Activated gamma-delta T cell (primary cell): ENCODE measurements at regions not wholly inside any gene's neighbourhood (a gene's known extent, or its start where the extent isn't known, plus 50 kb on each side); places are given as distances from the start of the nearest gene placed in this dataset.
"Not testable (repeated sequence)": the region's sequence is repeated elsewhere in the genome, so short reads cannot be mapped to it uniquely, and the experiment has no call there.

Experiments used
- DNase-seq: peaks from one replicate; lab custom pipeline; 2025; lab: John Stamatoyannopoulos, UW

GRCh38 chr13:24995225-24995804 is 100.6 kb upstream of the PABPC3 start:
- DNase-seq, result no peak

- no peak for DNase-seq
Observed at GRCh38 chr13:24997367-24997967, 98.5 kb upstream of the PABPC3 start.

DNA sequence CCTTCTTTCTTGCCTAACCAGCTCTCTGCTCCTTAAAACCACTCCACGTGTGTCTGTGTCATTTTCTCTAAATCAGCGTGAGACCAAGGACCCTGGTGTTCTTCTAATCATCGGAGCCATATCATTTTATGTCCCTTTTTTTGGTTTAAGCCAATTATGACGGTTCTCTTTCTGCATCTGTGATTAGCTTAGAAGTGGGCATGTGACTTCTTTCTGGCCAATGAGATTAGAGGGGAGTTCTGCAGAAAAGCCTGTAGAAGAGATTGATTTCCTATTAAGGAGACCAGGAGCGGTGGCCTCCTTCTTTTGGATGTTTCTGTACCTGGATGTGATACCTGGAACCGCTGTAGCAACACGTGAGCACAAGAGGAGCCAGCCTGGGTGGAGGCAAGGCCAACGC is 97.5 kb upstream of the PABPC3 start:
- DNase-seq, result no peak

DNA sequence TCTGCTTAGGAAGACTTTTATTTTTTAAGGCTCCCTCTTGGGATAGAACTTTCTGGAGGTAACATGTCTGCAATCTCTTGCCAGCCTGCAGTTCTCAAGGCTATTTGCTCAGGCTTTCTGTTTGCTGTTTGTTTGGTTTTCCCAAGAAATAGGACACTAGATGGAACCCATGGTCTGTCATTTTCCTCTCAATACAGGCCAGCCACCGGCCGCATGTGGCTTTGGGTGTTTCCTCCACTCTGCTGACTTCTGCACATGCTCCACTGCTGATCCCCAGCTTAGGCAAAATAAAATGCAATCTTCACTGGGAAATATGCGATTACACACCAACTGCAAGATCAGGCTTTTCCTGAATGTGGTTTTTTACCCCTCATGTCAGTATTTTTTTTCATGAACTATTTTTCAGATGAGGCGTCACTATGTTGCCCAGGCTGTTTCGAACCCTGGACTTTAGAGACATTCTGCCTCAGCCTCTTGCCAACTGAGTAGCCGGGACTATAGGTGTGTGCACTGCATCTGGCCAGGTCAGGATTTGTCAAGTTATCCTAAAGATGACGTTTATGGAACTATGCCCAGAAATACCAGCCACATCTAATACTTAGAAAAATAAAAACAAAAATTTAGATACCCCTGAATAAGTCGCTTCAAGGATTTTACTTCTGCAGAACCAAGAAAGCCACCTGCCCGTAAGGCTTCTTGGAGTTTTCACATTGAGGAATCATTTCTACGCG is 94.3 kb upstream of the PABPC3 start:
- DNase-seq, result no peak

- not testable (repeated sequence) for DNase-seq
Observed at GRCh38 chr13:25002311-25002710, 93.6 kb upstream of the PABPC3 start.

DNA sequence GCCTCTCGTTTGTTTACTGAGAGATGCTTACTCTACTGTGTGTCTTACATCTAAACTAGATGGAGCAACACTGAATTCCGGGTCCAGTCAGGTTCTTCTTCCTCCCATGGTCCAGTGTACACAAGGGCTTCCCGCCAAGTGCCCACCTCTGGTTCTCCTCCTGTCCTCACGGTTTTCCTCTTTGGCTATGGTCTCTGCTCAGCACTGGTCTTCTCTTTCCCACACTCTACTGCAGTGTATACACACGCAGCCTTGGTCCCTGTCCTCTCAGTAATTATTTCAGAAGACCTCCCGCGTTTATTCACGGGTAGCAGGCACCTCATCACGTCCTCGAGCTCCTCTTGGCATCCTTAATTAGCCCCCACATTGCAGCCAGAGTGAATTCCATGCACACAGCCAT is 91.4 kb upstream of the PABPC3 start:
- DNase-seq, result not testable (repeated sequence)

DNA sequence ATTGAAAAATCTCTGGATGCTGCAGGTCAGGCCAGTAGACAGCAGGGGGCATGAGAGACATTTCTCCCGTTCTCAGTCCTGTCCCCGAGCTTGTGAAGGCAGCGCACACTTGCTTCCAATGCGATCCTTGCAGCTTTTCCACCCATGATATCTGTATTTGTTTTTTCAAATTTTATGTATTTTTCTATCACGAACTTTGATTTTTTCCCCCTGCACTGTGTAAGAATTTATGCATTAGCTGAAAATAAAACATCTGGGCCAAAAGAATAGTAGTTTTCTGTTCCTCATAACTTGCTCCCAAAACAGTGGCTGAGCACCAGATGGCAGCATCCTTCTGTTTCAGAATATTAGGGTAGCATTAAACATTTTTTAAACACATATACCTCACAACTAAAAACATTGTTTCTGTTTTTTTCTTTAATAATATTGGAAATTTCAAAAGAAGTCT is 90.9 kb upstream of the PABPC3 start:
- DNase-seq, result not testable (repeated sequence)

DNA sequence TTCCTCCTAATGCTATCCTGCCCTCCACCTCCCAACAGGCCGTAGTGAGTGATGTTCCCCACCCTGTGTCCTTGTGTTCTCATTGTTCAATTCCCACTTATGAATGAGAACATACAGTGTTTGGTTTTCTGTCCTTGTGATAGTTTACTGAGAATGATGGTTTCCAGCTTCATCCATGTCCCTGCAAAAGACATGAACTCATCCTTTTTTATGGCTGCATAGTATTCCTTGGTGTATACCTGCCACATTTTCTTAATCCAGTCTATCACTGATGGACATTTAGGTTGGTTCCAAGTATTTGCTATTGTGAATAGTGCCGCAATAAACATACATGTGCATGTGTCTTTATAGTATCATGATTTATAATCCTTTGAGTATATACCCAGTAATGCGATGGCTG is 88.5 kb upstream of the PABPC3 start:
- not testable (repeated sequence) for DNase-seq

DNA sequence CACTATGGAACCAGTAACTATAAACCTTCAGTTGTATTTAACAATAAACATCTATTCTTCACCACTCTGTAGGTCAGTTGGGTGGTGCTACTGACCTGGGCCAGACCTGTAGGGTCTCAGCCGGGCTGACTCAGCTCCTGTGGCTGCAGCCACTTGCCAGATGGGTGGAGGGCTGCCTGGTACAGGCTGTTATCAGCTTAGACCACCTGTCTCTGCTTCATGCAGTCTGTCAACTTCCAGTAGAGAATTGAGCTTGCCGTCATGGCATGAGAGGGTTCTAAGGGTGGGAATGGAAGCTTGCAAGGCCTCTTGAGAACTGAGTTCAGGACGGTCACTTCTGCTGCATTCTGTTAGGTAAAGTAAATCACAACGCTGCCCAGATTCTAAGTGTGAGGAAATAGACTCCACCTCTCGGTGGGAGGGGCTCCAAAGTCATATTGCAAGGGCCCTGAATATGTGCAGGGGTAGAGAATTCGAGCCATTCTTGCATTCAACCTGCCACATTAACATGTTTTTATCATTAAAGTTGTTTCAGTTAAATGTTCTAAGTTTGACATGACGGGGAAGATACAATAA is 81.5 kb upstream of the PABPC3 start:
- not testable (repeated sequence) for DNase-seq

DNA sequence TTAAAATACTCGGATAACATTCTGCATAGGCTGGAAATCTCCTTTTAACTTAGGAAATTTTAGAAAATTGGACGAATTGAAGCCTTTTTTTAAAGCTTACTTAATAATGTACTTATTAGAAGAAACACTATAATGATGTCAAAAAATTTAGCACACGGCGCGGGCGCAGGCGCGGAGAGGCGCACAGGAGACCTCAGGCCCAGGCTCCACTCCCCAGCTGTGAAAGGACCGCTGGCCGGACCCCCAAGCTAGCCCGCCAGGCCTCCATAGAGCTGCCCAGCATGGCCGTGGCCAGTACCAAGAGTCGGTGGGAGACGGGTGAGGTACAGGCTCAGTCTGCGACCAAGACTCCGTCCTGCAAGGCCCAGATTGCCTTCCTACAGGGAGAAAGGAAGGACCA is 78.8 kb upstream of the PABPC3 start:
- not testable (repeated sequence) for DNase-seq

DNA sequence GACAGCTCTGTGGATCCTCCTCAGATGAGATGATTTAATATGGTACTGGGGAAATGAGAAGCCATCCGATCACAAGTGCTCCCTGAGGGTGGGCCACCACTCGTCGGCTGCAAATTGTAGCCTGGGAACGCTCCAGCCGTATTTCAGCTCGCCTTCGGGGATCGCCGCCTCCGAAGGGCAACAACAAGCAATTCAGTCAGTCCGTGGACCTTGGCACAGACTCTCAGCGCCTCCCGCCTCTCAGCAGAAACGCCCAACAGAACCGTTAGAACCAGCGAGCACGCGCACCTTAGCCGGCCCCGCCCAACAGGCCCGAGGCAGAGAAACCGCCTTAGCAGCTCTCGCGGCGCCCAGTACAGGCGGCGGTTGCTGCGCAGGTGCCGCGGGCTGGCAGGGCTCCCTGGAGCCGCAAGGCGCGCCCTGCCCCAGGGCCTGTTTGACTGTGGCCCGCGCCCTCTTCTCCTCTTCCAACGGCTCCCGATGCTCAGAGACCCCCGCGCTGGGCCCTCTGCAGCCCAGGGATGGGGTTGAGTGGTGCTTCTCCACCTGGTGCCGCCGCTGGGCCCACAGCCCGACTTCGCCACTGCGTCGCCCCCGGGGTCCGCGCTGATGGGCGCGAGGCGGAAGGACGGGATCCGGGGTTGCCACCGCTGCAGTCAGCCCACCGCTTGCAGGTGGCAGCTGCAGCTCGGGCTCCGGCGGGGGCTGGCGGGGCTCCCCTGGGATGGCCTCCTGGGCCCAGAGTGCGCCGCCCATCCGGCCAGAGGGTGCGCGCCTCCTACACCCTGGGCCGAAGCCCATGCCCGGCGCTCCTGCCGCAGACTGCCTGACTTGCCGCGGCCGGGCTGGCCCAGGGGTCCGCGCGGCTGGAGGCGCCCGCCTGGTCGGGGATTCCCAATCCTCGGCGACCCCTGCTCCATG is 77.9 kb upstream of the PABPC3 start:
- peak; percentile 13 for DNase-seq

DNA sequence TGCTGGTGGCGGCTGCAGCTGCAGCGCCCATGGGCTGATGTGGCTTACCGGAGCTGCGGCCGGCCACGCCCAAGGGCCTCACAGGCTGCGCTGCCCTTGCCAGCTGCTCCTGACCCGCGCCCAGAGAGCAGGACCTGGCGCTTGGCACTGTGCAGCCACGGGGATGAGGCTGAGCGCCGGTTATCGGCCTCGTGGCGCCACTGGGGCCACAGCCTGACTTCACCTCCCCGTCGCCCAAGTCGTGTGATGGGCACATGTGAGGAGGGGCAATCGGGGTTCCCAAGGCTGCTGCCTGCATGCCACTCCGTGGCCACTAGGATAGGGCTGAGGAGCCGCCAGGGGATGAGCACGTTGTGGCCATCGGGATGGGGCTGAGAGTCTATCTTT is 77.2 kb upstream of the PABPC3 start:
- DNase-seq, result no peak

DNA sequence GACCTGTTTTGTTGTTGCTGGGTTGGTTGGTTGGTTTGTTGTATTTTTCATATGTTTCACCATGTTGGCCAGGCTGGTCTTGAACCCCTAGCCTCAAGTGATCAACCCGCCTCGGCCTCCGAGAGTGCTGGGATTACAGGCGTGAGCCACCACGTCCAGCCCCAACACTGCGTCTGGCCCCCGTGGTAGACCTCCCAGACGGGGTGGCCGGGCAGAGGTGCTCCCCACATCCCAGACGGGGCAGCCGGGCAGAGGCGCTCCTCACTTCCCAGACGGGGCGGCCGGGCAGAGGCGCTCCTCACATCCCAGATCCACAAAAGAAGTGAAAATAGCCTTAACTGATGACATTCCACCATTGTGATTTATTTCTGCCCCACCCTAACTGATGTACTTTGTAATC is 76.2 kb upstream of the PABPC3 start:
- not testable (repeated sequence) for DNase-seq

DNA sequence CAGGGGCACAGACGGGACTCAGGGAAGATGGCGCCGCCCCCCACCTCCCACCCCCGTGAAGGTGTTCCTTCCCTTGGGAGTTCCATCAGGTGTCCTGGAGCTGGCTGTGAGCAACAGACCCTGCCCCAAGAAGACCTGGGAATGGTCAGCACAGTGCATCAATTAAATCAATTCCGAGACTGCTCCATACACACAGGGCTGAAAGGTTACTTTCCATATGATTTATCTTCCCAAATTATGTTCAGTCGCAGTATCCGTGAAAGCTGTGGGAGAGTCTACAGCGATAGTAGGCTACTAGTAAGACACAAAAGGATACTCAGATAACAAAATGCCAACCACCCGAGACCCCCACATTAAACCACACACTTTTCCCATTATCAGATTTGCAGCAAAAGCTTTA is 71.8 kb upstream of the PABPC3 start:
- no peak for DNase-seq

DNA sequence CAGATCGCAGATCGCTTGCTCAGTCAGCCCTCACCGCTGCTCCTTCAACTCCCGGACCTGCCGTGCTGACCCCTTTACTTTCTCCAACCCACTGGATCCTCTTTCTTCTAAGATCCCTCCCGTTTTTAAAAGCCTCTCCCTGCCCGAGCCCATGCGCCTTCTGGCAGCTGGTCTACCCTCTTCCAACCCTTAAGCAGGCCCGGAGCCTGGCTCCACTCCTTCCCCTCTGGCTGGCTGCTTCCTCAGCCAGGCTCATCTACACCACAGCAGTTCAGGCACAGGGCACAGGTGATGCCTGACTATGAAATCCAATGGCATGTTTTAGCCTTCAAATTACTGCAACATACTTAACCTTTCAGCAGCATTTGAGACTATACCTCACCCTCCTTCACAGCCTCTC is 63.8 kb upstream of the PABPC3 start:
- no peak for DNase-seq

- DNase-seq, result no peak
Observed at GRCh38 chr13:25034173-25034572, 61.8 kb upstream of the PABPC3 start.

GRCh38 chr13:25037057-25037813 is 58.7 kb upstream of the PABPC3 start:
- DNase-seq, result no peak

GRCh38 chr13:25042151-25042865 is 53.6 kb upstream of the PABPC3 start:
- DNase-seq, result no peak

DNA sequence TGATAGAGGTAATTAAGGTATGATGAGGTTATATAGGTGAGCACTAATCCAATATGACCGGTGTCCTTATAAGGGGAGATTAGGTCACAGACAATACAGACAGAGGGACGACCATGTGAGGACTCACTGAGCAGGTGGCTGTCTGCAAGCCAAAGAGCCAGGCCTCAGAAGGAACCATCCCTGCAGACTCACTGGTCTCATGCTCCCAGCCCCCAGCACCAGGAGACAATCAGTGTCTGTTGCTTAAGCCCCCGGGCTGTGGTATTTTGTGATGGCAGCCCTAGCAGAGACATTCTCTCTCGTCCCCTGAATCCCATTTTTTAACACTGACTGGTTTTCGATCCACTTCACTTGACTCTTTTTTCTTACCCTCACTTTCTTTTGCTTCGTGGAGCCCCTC is 51.9 kb upstream of the PABPC3 start:
- no peak for DNase-seq
